HG03039 (cell line): ENCODE measurements at regions not wholly inside any gene's neighbourhood (a gene's known extent, or its start where the extent isn't known, plus 50 kb on each side); places are given as distances from the start of the nearest gene placed in this dataset.

Experiments
- ATAC-seq: cut with Tn5 transposase; IDR thresholded peaks from one replicate; pipeline ENCODE4 v1.9.1; 2021; ENCODE audit warnings: mild to moderate bottlenecking, moderate library complexity; ENCODE audit not compliant: unreplicated experiment

GRCh38 chr2:43022896-43023295 is 203.5 kb downstream of the ZFP36L2 start:
- no peak for ATAC-seq

GRCh38 chr2:43021791-43022509 is 204.5 kb downstream of the ZFP36L2 start:
- no peak for ATAC-seq

GRCh38 chr2:43020990-43021669 is 205.3 kb downstream of the ZFP36L2 start:
- no peak for ATAC-seq

- ATAC-seq: no peak
These were observed 206.1 kb downstream of the ZFP36L2 start for GRCh38 chr2:43020296-43020695.

- ATAC-seq: no peak
These were observed 206.7 kb downstream of the ZFP36L2 start for GRCh38 chr2:43019536-43020183.

GRCh38 chr2:43019025-43019367 is 207.4 kb downstream of the ZFP36L2 start:
- ATAC-seq: no peak

- no peak for ATAC-seq
These were observed 208.0 kb downstream of the ZFP36L2 start for GRCh38 chr2:43018179-43019024.

GRCh38 chr2:43013821-43014345 is 212.5 kb downstream of the ZFP36L2 start:
- no peak for ATAC-seq

- ATAC-seq: no peak
These were observed 213.4 kb downstream of the ZFP36L2 start for GRCh38 chr2:43012966-43013365.

- ATAC-seq: no peak
These were observed 215.3 kb downstream of the ZFP36L2 start for GRCh38 chr2:43011158-43011491.

GRCh38 chr2:43010438-43011157 is 215.8 kb downstream of the ZFP36L2 start:
- ATAC-seq: no peak

- ATAC-seq: no peak
These were observed 217.0 kb downstream of the ZFP36L2 start for GRCh38 chr2:43009448-43009847.

GRCh38 chr2:43008388-43008787 is 216.0 kb upstream of the HAAO start:
- ATAC-seq: no peak

- no peak for ATAC-seq
These were observed 215.5 kb upstream of the HAAO start for GRCh38 chr2:43007901-43008300.

GRCh38 chr2:43006834-43007543 is 214.6 kb upstream of the HAAO start:
- ATAC-seq: no peak

GRCh38 chr2:43005975-43006833 is 213.8 kb upstream of the HAAO start:
- no peak for ATAC-seq

GRCh38 chr2:43005245-43005974 is 213.0 kb upstream of the HAAO start:
- no peak for ATAC-seq

GRCh38 chr2:43004879-43005244 is 212.5 kb upstream of the HAAO start:
- ATAC-seq: no peak
